ENCODE measurements at regions not wholly inside any gene's neighbourhood (a gene's known extent, or its start where the extent isn't known, plus 50 kb on each side); places are given as distances from the start of the nearest gene placed in this dataset.
"Not testable (repeated sequence)": the region's sequence is repeated elsewhere in the genome, so short reads cannot be mapped to it uniquely, and the experiment has no call there.

DNA sequence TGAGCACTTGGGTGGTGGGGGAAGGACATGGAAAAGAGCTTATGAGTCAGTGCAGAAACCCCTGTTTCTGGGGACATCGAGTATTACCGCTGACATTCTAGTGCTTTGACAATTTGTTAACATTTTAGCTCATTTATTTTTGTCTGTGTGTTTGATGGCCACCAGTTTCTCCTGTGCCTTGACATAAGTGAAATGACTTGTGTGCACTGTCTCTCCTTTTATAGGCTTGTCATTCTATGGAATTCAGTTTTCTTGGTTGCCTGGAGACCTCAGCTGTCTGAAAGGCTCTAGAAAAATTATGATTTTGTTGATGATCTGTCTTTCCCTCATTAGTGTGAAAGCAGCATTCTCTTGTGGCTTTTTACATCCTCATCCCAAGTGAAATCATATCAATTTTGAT lies 190.0 kb upstream of the SMIM30 start:
- TF ChIP-seq, protein P1, sequence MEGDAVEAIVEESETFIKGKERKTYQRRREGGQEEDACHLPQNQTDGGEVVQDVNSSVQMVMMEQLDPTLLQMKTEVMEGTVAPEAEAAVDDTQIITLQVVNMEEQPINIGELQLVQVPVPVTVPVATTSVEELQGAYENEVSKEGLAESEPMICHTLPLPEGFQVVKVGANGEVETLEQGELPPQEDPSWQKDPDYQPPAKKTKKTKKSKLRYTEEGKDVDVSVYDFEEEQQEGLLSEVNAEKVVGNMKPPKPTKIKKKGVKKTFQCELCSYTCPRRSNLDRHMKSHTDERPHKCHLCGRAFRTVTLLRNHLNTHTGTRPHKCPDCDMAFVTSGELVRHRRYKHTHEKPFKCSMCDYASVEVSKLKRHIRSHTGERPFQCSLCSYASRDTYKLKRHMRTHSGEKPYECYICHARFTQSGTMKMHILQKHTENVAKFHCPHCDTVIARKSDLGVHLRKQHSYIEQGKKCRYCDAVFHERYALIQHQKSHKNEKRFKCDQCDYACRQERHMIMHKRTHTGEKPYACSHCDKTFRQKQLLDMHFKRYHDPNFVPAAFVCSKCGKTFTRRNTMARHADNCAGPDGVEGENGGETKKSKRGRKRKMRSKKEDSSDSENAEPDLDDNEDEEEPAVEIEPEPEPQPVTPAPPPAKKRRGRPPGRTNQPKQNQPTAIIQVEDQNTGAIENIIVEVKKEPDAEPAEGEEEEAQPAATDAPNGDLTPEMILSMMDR (IDR thresholded peaks at IDR 0.05): no peak
- TF ChIP-seq POLR2A (IDR thresholded peaks at IDR 0.05) (no peak), EP300 (IDR thresholded peaks at IDR 0.05) (no peak)
- H3K9me3 ChIP-seq: no peaks in the 10 kb centered on the region
- no peak for DNase-seq (ENCODE audit: low spot score in 2 of 2)
- WGBS, 2 donors: 86 to 91% methylated on average over 2 of the region's 2 CpGs
- H3K4me3 ChIP-seq: no peak overlapping the region
- H3K36me3 ChIP-seq: no peaks in the 10 kb centered on the region
- H3K27me3 ChIP-seq: no peaks in the 10 kb centered on the region
- no peak overlapping the region for H3K27ac ChIP-seq
- H3K4me1 ChIP-seq: no peaks in the 10 kb centered on the region

DNA sequence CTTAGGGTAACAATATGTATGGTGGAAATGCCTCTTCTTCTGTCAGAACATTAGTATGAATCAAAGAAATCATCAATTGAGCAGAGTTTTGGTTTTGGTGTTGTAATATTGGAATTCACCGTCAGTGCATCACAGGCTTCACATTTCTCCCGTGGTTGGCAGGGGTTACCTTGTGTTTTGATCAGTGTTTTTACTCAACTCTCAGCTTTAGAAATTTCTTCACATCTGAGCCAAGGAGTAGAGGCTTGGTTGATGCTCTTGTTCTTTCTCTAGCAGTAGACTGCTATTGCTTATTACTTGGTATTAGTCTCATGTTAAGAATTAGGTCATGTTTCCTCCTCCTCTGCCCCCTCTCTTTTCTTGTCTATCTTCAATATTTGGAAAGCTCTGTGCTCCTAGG lies 188.8 kb upstream of the SMIM30 start:
- Histone ChIP-seq H3K4me1 (no peaks in the 10 kb centered on the region), H3K9me3 (no peaks in the 10 kb centered on the region), H3K27ac (no peak overlapping the region), H3K4me3 (no peak overlapping the region), H3K36me3 (no peaks in the 10 kb centered on the region), H3K27me3 (no peaks in the 10 kb centered on the region)
- TF ChIP-seq EP300 (IDR thresholded peaks at IDR 0.05) (no peak), POLR2A (IDR thresholded peaks at IDR 0.05) (no peak)
- TF ChIP-seq, protein P1 (IDR thresholded peaks at IDR 0.05): no peak
- no peak for DNase-seq (ENCODE audit: low spot score in 2 of 2)
- 40 to 74% methylated on average over 2 of the region's 2 CpGs for WGBS, 2 donors

DNA sequence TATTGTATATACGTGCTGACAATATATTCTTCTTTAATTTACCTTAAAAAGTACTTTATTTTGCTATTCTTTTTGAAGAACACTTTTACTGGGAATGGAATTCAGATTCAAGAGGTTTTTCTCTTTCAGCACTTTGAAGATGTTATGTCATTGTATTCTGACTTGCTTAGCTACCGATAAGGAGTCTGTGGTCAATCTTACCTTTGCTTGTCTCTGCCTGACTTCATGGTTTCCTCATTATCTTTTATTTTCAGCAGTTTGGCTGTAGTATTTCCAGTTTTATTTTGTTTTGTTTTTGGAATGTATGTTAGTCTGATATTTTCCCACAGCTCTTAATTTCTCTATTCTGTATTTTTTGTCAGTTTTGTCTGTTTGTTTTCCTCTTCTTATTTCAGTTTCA lies 187.9 kb upstream of the SMIM30 start:
- H3K9me3 ChIP-seq: no peaks in the 10 kb centered on the region
- WGBS, 2 donors: 79 to 83% methylated on average over 2 of the region's 2 CpGs
- TF ChIP-seq POLR2A (IDR thresholded peaks at IDR 0.05) (no peak), EP300 (IDR thresholded peaks at IDR 0.05) (no peak)
- TF ChIP-seq, protein P1 (IDR thresholded peaks at IDR 0.05): no peak
- no peaks in the 10 kb centered on the region for H3K4me1 ChIP-seq
- H3K27me3 ChIP-seq: no peaks in the 10 kb centered on the region
- H3K36me3 ChIP-seq: no peaks in the 10 kb centered on the region
- DNase-seq (ENCODE audit: low spot score in 2 of 2): no peak
- no peak overlapping the region for H3K27ac ChIP-seq
- H3K4me3 ChIP-seq: no peak overlapping the region

DNA sequence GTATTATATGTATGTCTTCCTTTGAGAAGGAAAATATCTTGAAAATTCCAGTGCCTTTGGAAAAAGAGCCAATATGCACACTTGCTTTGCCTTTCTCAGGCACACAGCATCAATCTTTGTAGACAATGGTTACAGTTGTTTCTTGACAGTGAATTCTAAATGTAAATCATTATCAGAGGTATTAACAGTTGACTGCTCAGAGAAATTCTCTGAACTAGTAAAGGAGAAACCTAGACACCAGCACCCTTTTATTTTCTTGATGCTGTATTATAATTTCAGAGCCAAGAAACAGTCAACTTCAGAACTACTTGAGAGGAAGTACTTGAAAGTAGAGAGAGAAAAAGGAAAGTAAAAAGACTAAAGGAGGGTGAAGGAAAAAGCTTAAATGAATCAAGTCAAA lies 185.8 kb upstream of the SMIM30 start:
- H3K27me3 ChIP-seq: no peaks in the 10 kb centered on the region
- H3K36me3 ChIP-seq: no peaks in the 10 kb centered on the region

DNA sequence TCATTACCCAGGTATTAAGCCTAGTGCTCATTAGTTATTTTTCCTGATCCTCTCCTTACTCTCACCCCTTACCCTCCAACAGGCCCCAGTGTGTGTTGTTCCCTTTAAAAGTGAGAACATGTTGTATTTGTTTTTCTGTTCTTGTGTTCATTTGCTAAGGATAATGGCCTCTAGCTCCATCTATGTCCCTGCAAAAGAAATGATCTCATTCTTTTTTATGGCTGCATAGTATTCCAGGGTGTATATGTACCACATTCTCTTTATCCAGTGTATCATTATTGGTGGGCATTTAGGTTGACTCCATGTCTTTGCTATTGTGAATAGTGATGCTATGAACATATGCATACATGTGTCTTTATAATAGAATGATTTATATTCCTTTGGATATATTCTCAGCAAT lies 185.0 kb upstream of the SMIM30 start:
- not testable (repeated sequence) for H3K4me1 ChIP-seq; DNase-seq (ENCODE audit: low spot score in 2 of 2); H3K27ac ChIP-seq; H3K9me3 ChIP-seq; H3K27me3 ChIP-seq; H3K36me3 ChIP-seq; H3K4me3 ChIP-seq

More for the DNA sequence above, 185.8 kb upstream of the SMIM30 start:
- no peak for DNase-seq (ENCODE audit: low spot score in 2 of 2)
- H3K4me1 ChIP-seq: no peaks in the 10 kb centered on the region
- no peaks in the 10 kb centered on the region for H3K9me3 ChIP-seq
- no peak overlapping the region for H3K27ac ChIP-seq
- TF ChIP-seq EP300 (IDR thresholded peaks at IDR 0.05): no peak
- no peak overlapping the region for H3K4me3 ChIP-seq

DNA sequence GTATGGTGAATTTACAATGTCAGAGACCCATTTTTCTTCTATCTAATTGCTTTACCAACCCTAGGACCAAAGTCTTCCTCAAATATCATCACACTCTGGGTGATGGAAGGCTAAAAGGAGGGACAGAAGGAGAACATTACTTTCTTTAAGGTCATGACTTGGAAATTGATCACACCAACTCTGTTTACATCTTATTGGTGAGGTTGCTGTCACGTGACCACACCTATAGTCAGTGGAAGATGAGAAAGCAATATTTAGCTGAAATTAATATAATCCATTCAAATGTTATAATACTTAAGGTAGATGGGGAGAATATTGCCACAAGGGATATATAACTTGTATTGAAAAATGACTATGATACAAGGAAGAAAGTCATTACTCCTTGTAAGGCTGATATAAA lies 183.6 kb upstream of the SMIM30 start:
- Histone ChIP-seq H3K27ac (no peak overlapping the region), H3K4me1 (no peaks in the 10 kb centered on the region), H3K9me3 (no peaks in the 10 kb centered on the region), H3K4me3 (no peak overlapping the region), H3K27me3 (no peaks in the 10 kb centered on the region), H3K36me3 (no peaks in the 10 kb centered on the region)
- TF ChIP-seq EP300 (IDR thresholded peaks at IDR 0.05) (no peak), POLR2A (IDR thresholded peaks at IDR 0.05) (no peak)
- TF ChIP-seq, protein P1 (IDR thresholded peaks at IDR 0.05): no peak
- 78 to 90% methylated on average over 1 of the region's 1 CpG for WGBS, 2 donors
- no peak for DNase-seq (ENCODE audit: low spot score in 2 of 2)
